Right cardiac atrium (tissue), 5 donors: ENCODE measurements at regions not wholly inside any gene's neighbourhood (a gene's known extent, or its start where the extent isn't known, plus 50 kb on each side); places are given as distances from the start of the nearest gene placed in this dataset.
A peak's percentile ranks its signal among the peaks of the same experiment; 100 is the strongest.

Experiments used
- ATAC-seq, 2 donors: fragments of 200-7000 bp; cut with Tn5 transposase; one replicate each; pipeline versions ENCODE4 v1.8.0 to v1.9.1; 2020; ENCODE audit warnings: moderate library complexity in 2 of 2, mild to moderate bottlenecking in 1 of 2
- DNase-seq, 3 donors: peaks; one replicate each; pipeline ENCODE4 v3.0.0-alpha.2; 2020
- H3K27ac ChIP-seq: one replicate; pipeline ENCODE4 v1.5.1; 2013; ENCODE audit warnings: mild to moderate bottlenecking, low read length, control low read depth, moderate library complexity
- H3K27me3 ChIP-seq: one replicate; pipeline ENCODE4 v1.6.1; 2013; ENCODE audit not compliant: control insufficient read depth, insufficient read depth
- H3K4me1 ChIP-seq: one replicate; pipeline ENCODE4 v1.6.1; 2013; ENCODE audit warnings: low read length; ENCODE audit not compliant: control insufficient read depth, insufficient read depth
- H3K4me3 ChIP-seq: one replicate; pipeline ENCODE4 v1.5.1; 2013; ENCODE audit warnings: low read length, control low read depth
- H3K9me3 ChIP-seq: one replicate; pipeline ENCODE4 v1.6.1; 2013; ENCODE audit warnings: low read length; ENCODE audit not compliant: control insufficient read depth
- WGBS: extraction: QIAGEN DNeasy Blood & Tissue Kit; methylation state at CpG from one replicate; pipeline ENCODE4 v1.1.7; 2013; 5-methylcytosine and 5-hydroxymethylcytosine counted together
- intact Hi-C, 4 donors: fragments of 100-400 bp; cut with DNase I; formaldehyde crosslinking; loops; one replicate each; pipeline versions ENCODE4 v1.11.0 to v1.14.0; 2022 to 2023
- donor health status: healthy with polysubstance abuse.
- donor health status: DM: no; HTN: yes; CAD: no.
- donor health status: DM: no; HTN: no; CAD: no.
- donor health status: DM: no; HTN: yes; CAD: no; lungs with severe emphysema.
- donor health status: DM: yes; HTN: yes; CAD: no.

DNA sequence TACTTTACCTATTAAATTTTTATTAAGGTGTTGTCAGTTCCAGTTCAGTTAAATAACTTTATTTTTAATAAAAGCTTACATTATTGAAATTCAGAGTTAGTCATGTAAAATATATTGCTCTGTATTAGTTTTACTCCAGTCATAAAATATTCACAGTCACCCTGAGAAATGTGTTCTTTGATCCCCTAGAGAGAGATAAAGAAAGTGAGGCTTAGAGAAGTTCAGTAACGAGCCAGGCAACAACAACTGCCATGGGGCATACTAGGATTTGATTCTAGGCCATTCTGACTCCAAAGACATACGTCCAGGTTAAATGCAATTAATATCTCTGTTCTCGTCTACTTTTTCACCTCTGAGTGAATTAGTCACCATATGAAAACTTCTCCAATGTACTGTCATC is 761.9 kb upstream of the CXADR start:
- no peak for DNase-seq
- intact Hi-C loops: no loop called here

DNA sequence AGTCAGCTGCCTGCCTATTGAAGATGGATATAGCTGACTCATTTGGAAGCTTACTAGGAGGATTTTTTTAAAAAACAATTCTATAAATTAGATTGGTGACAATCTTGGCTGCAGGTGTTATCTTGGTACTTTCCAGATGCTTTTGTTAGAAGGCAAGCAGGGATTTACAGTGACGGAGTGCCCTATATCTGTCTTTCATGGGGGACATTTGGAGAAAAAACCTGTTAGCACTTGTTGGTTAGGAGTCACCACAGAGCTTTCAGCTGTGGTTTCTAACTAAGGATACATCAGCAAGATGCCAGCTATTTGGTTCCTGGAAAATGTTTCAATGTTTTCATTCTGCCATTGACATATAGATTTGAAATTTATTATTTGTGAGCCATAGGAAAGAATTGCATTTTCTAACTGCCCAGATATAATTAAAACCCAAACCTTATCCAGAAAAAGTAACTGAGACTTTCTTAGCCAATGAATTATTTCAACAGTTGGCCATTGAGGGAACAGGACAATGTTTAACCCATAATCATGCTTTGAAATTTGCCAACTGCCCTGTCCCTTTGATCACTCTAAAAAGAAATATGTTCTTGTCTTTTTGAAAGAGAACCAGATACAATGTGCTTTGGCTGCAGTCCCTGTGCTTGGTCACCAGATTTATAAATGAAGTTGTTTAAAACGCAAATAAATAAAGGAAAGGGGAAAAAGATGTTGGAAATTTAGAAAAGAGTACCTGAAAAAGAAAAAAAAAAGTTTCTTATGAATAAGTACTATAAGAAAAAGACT is 761.0 kb upstream of the CXADR start:
- no peaks in the 10 kb centered on the region for H3K4me1 ChIP-seq
- WGBS: 60% methylated on average over 2 of the region's 2 CpGs
- H3K4me3 ChIP-seq: no peak overlapping the region
- intact Hi-C loops: no loop called here
- ATAC-seq (no peak), DNase-seq (peak in 1 of 3 donors; percentile 40)
- H3K27me3 ChIP-seq: no peaks in the 10 kb centered on the region
- no peaks in the 10 kb centered on the region for H3K9me3 ChIP-seq
- no peak overlapping the region for H3K27ac ChIP-seq

More for the DNA sequence above, 761.9 kb upstream of the CXADR start:
- Histone ChIP-seq H3K4me3 (no peak overlapping the region), H3K9me3 (no peaks in the 10 kb centered on the region), H3K27ac (no peak overlapping the region), H3K4me1 (no peaks in the 10 kb centered on the region), H3K27me3 (no peaks in the 10 kb centered on the region)
- WGBS: 64% methylated on average over 3 of the region's 3 CpGs
- ATAC-seq: no peak

DNA sequence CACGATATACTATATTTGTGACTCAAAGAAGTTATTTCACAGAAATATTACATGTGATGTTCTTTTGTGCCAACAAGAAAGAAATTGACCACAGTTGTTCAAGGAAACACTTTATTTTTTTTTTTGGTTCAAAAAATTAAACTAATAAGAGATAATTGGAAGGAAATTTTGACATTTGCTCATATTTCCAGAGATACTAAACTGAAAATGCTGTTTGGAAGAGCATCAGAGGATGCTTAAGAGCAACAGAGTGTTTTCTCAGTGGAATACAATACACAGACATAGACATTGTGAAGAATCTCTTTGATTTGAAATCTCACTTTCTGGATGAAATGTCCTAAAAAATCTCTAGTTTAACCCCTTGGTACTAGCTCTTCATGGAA is 760.4 kb upstream of the CXADR start:
- no peak for DNase-seq
- intact Hi-C loops: no loop called here
- ATAC-seq: no peak

DNA sequence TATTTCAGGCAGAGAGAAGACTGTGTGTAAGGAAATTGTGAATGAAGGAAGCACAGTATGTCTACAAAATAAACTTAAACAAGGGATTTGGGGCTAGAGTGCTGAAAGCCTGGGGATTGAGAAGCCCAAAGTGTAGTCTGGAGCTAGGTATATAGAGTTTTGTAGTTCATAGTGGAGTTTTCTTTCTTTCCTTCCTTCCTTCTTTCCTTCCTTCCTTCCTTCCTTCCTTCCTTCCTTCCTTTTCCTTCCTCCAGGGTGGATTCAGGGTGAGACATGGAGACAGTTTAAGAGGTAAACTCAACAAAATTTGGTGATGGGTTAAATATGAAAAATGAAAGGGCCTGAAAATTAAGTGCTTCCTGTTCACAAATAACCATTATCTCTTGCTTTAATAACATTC is 757.8 kb upstream of the CXADR start:
- H3K27ac ChIP-seq: no peak overlapping the region
- H3K4me3 ChIP-seq: no peak overlapping the region
- no peaks in the 10 kb centered on the region for H3K4me1 ChIP-seq
- ATAC-seq (no peak), DNase-seq (no peak)
- no peaks in the 10 kb centered on the region for H3K9me3 ChIP-seq
- intact Hi-C loops: no loop called here
- H3K27me3 ChIP-seq: no peaks in the 10 kb centered on the region

More for the DNA sequence above, 760.4 kb upstream of the CXADR start:
- Histone ChIP-seq H3K9me3 (no peaks in the 10 kb centered on the region), H3K4me3 (no peak overlapping the region), H3K27ac (no peak overlapping the region), H3K27me3 (no peaks in the 10 kb centered on the region), H3K4me1 (no peaks in the 10 kb centered on the region)
- 64% methylated on average over 1 of the region's 1 CpG for WGBS

DNA sequence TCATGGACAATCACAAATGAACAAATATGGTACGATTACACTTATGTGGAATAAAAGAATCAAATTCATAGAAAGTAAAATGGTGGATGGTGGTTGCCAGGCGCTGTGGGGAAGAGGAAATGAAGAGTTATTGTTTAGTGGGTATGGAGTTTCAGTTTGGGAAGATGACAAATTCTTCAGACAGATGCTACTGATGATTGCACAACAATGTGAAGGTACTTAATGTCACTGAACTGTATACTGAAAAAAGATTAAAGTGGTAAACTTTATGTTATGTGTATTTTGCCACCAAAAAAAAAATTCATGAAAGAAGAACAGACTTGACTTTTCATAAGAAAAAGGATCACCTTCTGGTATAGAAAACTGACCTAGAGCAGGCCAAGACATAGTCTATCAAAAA is 745.6 kb upstream of the CXADR start:
- H3K4me3 ChIP-seq: no peak overlapping the region
- no peak for DNase-seq
- H3K27ac ChIP-seq: no peak overlapping the region
- H3K9me3 ChIP-seq: no peaks in the 10 kb centered on the region
- WGBS: 96% methylated on average over 2 of the region's 2 CpGs
- ATAC-seq: no peak
- no peaks in the 10 kb centered on the region for H3K27me3 ChIP-seq
- intact Hi-C loops: no loop called here
- no peaks in the 10 kb centered on the region for H3K4me1 ChIP-seq

DNA sequence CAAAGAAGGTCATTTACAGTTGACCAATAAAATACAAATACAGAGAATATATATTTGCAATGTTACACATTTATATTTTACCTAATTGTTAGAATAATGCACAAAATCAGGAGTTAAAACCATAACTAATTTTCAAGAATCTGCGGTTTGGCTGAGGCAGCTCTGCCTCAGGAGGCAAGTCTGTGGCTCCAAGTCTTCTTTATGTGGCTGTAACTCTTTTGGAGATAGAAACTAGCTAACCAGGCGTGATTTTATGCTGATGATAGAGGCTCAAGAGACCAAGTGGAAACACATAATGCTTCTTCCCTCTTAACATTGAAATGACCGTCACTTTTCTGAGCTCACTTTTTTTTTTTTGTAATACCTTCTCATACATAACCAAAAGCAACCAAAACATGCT is 744.7 kb upstream of the CXADR start:
- intact Hi-C loops: no loop called here
- DNase-seq (no peak), ATAC-seq (no peak)
- H3K4me3 ChIP-seq: no peak overlapping the region
- H3K4me1 ChIP-seq: no peaks in the 10 kb centered on the region
- no peak overlapping the region for H3K27ac ChIP-seq
- H3K27me3 ChIP-seq: no peaks in the 10 kb centered on the region
- 75% methylated on average over 3 of the region's 3 CpGs for WGBS
- no peaks in the 10 kb centered on the region for H3K9me3 ChIP-seq

DNA sequence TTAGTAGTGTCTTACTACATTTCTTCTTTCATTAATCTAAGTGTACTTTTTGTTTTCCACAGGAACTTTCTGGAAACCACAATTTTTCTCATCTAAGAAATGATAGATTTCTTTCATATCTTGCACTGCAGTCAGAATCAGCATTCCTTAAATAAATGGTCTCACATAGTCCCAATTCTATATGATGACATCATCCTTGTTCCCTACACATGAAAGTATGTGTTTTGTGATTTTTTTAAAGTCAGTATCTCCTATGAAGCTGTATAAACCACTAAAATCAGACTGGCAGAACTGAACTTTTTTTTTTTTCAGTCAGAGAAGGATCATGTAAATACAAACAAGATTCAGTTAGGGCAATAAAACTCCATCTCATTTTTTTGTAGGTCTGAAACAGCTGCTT is 742.6 kb upstream of the CXADR start:
- no peak overlapping the region for H3K27ac ChIP-seq
- H3K27me3 ChIP-seq: no peaks in the 10 kb centered on the region
- no peaks in the 10 kb centered on the region for H3K4me1 ChIP-seq
- intact Hi-C loops: no loop called here
- no peak overlapping the region for H3K4me3 ChIP-seq
- ATAC-seq (no peak), DNase-seq (no peak)
- no peaks in the 10 kb centered on the region for H3K9me3 ChIP-seq

DNA sequence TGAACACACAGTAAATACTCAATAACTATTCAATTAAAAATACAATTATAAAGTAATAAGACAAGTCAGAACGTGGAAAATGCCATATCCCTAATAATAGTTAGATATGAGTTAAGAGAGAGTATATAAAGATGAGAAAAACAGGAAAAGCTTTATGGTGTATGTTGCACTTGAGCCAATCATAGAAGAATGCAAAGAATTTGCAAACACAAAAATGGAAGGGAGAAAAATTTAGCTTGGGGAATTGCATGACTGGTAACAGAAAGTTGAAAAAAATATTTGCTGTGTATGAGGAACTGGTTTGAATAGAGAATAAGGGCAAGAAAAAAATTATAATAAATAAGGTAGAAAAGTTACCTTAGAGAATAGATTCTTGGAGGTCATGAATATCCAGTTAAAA is 739.6 kb upstream of the CXADR start:
- intact Hi-C loops: no loop called here
- no peaks in the 10 kb centered on the region for H3K27me3 ChIP-seq
- no peak for ATAC-seq
- H3K9me3 ChIP-seq: no peaks in the 10 kb centered on the region
- no peak overlapping the region for H3K4me3 ChIP-seq
- no peak for DNase-seq
- no peak overlapping the region for H3K27ac ChIP-seq
- WGBS: 41% methylated on average over 1 of the region's 1 CpG
- no peaks in the 10 kb centered on the region for H3K4me1 ChIP-seq

DNA sequence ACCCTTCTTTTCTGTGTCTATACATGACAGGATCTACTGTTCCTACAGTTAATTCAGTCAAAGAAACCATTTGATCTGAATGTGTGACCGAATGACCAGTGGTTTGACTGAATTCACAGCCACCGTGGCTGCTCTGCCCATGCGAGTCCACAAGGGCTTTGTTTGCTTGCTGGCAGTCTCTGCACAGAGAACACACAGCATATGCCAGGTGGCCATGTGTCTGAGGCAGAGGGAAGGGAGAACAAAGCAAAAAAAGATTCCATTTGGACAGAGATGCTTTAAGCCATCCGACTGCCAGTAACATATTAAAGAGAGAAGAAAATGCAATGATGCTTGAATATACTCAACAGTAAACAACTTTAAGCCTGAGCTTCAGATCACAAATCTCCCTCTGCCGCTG is 737.8 kb upstream of the CXADR start:
- no peaks in the 10 kb centered on the region for H3K9me3 ChIP-seq
- WGBS: 81% methylated on average over 5 of the region's 5 CpGs
- no peak overlapping the region for H3K27ac ChIP-seq
- no peaks in the 10 kb centered on the region for H3K27me3 ChIP-seq
- intact Hi-C loops: no loop called here
- H3K4me3 ChIP-seq: no peak overlapping the region
- no peaks in the 10 kb centered on the region for H3K4me1 ChIP-seq
- ATAC-seq (no peak), DNase-seq (no peak)

DNA sequence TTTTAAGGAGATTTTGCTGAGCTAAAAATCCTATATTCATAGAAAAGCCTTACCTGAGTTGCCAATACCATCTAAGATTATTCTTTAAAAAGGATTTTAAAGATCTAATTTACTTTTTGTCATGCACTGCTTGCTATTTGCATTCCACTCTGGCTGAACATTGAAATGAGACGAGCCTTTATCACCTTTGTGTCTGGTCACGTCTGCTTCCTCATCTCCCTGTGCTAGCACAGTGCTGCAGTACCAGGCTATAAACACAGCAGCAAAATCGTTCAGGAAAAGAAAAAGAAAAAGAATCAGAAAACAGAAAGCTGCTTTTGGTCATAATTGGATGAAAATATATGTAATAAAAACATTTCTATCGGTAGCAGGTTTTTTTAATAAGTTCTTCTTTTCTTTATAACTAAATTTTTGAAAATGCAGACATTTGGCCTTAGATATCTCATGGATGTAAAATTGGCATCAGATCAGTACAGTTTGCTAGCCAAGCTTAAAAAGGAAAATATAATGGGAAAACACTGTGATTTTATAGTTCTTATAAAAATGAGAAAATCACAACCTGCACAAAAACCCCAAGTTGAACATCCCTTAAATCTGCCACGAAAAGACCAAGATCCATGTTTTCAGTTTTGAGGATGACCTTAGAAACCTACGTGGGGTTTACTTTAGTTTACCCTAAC is 735.7 kb upstream of the CXADR start:
- 50% methylated on average over 6 of the region's 6 CpGs for WGBS
- intact Hi-C loops: no loop called here
- ATAC-seq: no peak

DNA sequence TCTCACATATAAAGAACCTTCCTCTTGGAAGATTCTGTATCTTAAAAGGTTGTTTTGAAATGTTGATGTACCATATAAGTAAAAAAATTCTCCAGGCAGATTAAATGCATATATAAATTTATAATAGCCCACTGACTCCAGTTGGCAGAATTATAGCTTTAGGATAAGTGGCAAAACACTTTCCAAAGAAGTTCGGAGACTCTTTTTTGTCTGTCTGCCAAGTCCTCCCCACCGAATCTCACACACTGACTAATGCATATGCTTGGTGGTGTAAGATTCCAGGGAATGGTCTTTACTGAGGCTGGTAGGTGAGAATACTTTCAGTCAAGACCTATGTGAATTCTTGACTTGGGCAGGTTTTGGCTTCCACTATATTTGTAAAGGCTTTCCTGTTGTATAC is 724.3 kb upstream of the CXADR start:
- WGBS: 31% methylated on average over 2 of the region's 2 CpGs
- intact Hi-C loops: no loop called here
- Histone ChIP-seq H3K4me3 (no peak overlapping the region), H3K9me3 (no peaks in the 10 kb centered on the region), H3K27ac (no peak overlapping the region), H3K27me3 (no peaks in the 10 kb centered on the region), H3K4me1 (no peaks in the 10 kb centered on the region)
- no peak for DNase-seq
- ATAC-seq: no peak

More for the DNA sequence above, 735.7 kb upstream of the CXADR start:
- Histone ChIP-seq H3K27ac (no peak overlapping the region), H3K4me3 (no peak overlapping the region), H3K9me3 (no peaks in the 10 kb centered on the region), H3K27me3 (no peaks in the 10 kb centered on the region), H3K4me1 (no peaks in the 10 kb centered on the region)
- DNase-seq: no peak
